Trophoblast cell (in vitro differentiated cells and primary cell): ENCODE measurements at regions not wholly inside any gene's neighbourhood (a gene's known extent, or its start where the extent isn't known, plus 50 kb on each side); places are given as distances from the start of the nearest gene placed in this dataset.
A peak's percentile ranks its signal among the peaks of the same experiment; 100 is the strongest.

Experiments used
- DNase-seq, 2 donors: peaks; one replicate each; pipeline ENCODE4 v3.0.0-alpha.2; 2016
- H2AFZ ChIP-seq: 2 replicates; pipeline ENCODE4 v1.6.1; 2013; ENCODE audit warnings: low read length, moderate library complexity, mild to moderate bottlenecking; ENCODE audit not compliant: insufficient read depth, poor library complexity
- H2AK5ac ChIP-seq: 2 replicates; pipeline ENCODE4 v1.6.1; 2013; ENCODE audit warnings: mild to moderate bottlenecking, low read length
- H2BK120ac ChIP-seq: 2 replicates; pipeline ENCODE4 v1.6.1; 2013; ENCODE audit warnings: low read length, mild to moderate bottlenecking, moderate library complexity; ENCODE audit not compliant: insufficient read depth, poor library complexity
- H2BK12ac ChIP-seq: 2 replicates; pipeline ENCODE4 v1.6.1; 2013; ENCODE audit warnings: mild to moderate bottlenecking, low read length, moderate library complexity
- H2BK5ac ChIP-seq: 2 replicates; pipeline ENCODE4 v1.6.1; 2013; ENCODE audit warnings: low read length, low read depth, moderate library complexity, mild to moderate bottlenecking; ENCODE audit not compliant: poor library complexity
- H3K14ac ChIP-seq: 2 replicates; pipeline ENCODE4 v1.6.1; 2013; ENCODE audit warnings: mild to moderate bottlenecking, low read length
- H3K18ac ChIP-seq: 2 replicates; pipeline ENCODE4 v1.6.1; 2013; ENCODE audit warnings: mild to moderate bottlenecking, low read length
- H3K23ac ChIP-seq: 2 replicates; pipeline ENCODE4 v1.6.1; 2013; ENCODE audit warnings: low read length
- H3K27ac ChIP-seq: 2 replicates; pipeline ENCODE4 v1.5.1; 2013; ENCODE audit warnings: low read depth, mild to moderate bottlenecking, inconsistent platforms, low read length, moderate library complexity
- H3K27me3 ChIP-seq: 2 replicates; pipeline ENCODE4 v1.6.1; 2013; ENCODE audit warnings: inconsistent platforms, mild to moderate bottlenecking, low read length, moderate library complexity; ENCODE audit not compliant: insufficient read depth
- H3K36me3 ChIP-seq, 2 experiments: 1 replicate in 1 of 2; 2 replicates in 1 of 2; pipeline ENCODE4 v1.6.1; 2013; ENCODE audit warnings: low read length in 2 of 2, mild to moderate bottlenecking in 2 of 2, moderate library complexity in 1 of 2; ENCODE audit not compliant: insufficient read depth in 2 of 2, control insufficient read depth in 1 of 2
- H3K4ac ChIP-seq: 2 replicates; pipeline ENCODE4 v1.6.1; 2013; ENCODE audit warnings: low read depth, mild to moderate bottlenecking, low read length, moderate library complexity
- H3K4me1 ChIP-seq, 2 experiments: 1 replicate in 1 of 2; 2 replicates in 1 of 2; pipeline ENCODE4 v1.6.1; 2013; ENCODE audit warnings: low read length in 2 of 2, mild to moderate bottlenecking in 2 of 2, moderate library complexity in 1 of 2; ENCODE audit not compliant: insufficient read depth in 2 of 2, control insufficient read depth in 1 of 2
- H3K4me2 ChIP-seq: 2 replicates; pipeline ENCODE4 v1.6.1; 2013; ENCODE audit warnings: inconsistent platforms, mild to moderate bottlenecking, low read length, moderate library complexity
- H3K4me3 ChIP-seq: 2 replicates; pipeline ENCODE4 v1.5.1; 2013; ENCODE audit warnings: mild to moderate bottlenecking, low read depth, low read length, inconsistent platforms
- H3K79me1 ChIP-seq: one replicate; pipeline ENCODE4 v1.6.1; 2013; ENCODE audit warnings: low read length
- H3K79me2 ChIP-seq: 2 replicates; pipeline ENCODE4 v1.6.1; 2013; ENCODE audit warnings: low read length, mild to moderate bottlenecking; ENCODE audit not compliant: control insufficient read depth, insufficient read depth, poor library complexity
- H3K9ac ChIP-seq: 2 replicates; pipeline ENCODE4 v1.6.1; 2013; ENCODE audit warnings: mild to moderate bottlenecking, low read length
- H3K9me3 ChIP-seq: 2 replicates; pipeline ENCODE4 v1.6.1; 2013; ENCODE audit warnings: low read depth, mild to moderate bottlenecking, control low read depth, inconsistent platforms, low read length; ENCODE audit not compliant: insufficient read depth
- H4K12ac ChIP-seq: 2 replicates; pipeline ENCODE4 v1.6.1; 2013; ENCODE audit warnings: low read depth, mild to moderate bottlenecking, low read length, moderate library complexity
- H4K8ac ChIP-seq: 2 replicates; pipeline ENCODE4 v1.6.1; 2013; ENCODE audit warnings: low read depth, mild to moderate bottlenecking, low read length, moderate library complexity
- H4K91ac ChIP-seq: one replicate; pipeline ENCODE4 v1.6.1; 2013; ENCODE audit warnings: low read depth, mild to moderate bottlenecking, low read length, moderate library complexity
- WGBS: extraction: QIAGEN DNeasy Blood & Tissue Kit; methylation state at CpG from one replicate; pipeline ENCODE4 v1.1.7; 2013; ENCODE audit warnings: missing lambda C conversion rate; ENCODE audit not compliant: insufficient read length, insufficient coverage; ENCODE audit errors: extremely low coverage; 5-methylcytosine and 5-hydroxymethylcytosine counted together

DNA sequence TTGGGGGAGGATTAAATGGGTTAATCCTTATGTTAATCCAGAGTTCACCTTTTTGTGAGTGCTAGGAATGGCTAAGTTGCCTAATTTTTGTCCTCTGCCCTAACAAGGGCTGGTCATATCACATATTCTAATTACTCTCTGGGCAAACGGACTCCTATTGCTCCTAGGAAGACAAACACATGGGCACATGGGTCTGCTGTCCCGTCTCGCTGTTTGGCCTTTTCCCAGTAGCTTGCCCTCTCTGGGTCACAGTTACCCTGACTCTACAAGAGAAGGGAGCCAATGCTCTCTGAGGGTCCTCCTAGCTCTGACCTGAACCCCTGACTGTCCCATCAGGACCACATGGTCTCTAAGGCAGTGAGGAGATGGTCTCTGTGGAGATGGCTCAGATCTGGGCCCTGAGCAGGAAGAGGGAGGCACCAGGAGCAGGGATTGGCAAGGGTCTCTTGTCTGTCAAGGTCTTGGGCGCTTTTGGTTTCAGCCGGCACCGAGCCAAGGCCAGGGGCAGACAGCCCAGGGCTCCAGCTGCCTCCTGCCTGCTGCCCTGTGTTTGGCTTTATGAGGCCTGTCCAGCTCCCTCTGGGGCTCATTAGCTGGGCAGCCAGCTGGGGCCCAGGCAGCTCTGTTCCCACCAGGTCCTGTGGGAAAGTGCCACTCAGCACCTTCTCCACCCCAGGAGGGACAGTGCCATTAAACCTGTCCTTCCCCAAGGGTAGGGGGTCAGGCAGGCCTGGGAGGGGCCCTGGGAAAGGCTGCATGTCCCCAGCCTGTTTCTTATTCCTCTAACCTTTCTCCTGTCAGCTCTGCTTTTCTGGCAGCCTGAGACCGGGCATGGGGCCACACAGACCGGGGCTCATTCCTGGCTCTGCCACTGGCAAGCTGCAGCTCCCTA, 559.9 kb downstream of the MN1 start:
- Histone ChIP-seq H4K91ac (no peak overlapping the region), H2BK12ac (peak overlapping the region; percentile 38), H3K9ac (no peak overlapping the region), H3K79me1 (peaks cover 17% of the 10 kb centered on the region), H3K4ac (no peak overlapping the region), H2BK5ac (no peak overlapping the region), H3K9me3 (no peaks in the 10 kb centered on the region), H3K36me3 (no peaks in the 10 kb centered on the region), H2AK5ac (no peak overlapping the region), H3K4me2 (no peak overlapping the region), H4K12ac (no peak overlapping the region), H4K8ac (no peak overlapping the region), H3K18ac (no peak overlapping the region), H3K79me2 (no peaks in the 10 kb centered on the region), H3K4me1 (peaks cover 22 to 24% of the 10 kb centered on the region in 2 experiments), H3K27me3 (no peaks in the 10 kb centered on the region), H2AFZ (no peak overlapping the region), H3K4me3 (no peak overlapping the region), H3K14ac (no peak overlapping the region), H3K27ac (no peak overlapping the region), H2BK120ac (no peak overlapping the region), H3K23ac (no peak overlapping the region)
- DNase-seq: no peak
- no CpG with 5 or more reads among the region's 8 CpGs for WGBS

DNA sequence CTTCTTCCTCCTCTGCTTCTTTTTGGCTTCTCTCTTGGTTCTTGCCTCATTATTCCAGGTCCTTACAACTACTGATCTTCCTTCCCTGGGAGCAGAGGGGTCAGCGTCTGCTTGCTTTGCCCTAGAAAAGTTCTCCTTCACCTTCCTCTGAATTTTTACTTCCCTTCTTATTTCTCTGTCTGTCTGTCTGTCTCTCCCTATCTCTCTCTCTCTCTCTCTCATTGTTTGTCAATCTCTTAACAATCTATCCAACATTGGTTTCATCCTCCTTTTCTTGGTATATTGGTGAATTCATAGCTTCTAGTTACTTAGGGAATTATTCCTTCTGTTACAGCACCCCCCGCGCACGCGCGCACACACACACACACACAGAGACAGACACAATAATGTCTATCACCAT, 559.1 kb downstream of the MN1 start:
- no peak overlapping the region for H3K27ac ChIP-seq
- no peaks in the 10 kb centered on the region for H3K79me2 ChIP-seq
- H3K4me2 ChIP-seq: no peak overlapping the region
- no peak overlapping the region for H3K14ac ChIP-seq
- no peaks in the 10 kb centered on the region for H3K9me3 ChIP-seq
- no peak overlapping the region for H2AFZ ChIP-seq
- no peak overlapping the region for H3K4me3 ChIP-seq
- no peak overlapping the region for H2AK5ac ChIP-seq
- no peak overlapping the region for H2BK5ac ChIP-seq
- H3K23ac ChIP-seq: no peak overlapping the region
- H3K4ac ChIP-seq: no peak overlapping the region
- peaks cover 12% of the 10 kb centered on the region for H3K79me1 ChIP-seq
- H3K27me3 ChIP-seq: no peaks in the 10 kb centered on the region
- no peak overlapping the region for H3K18ac ChIP-seq
- WGBS: no CpG with 5 or more reads among the region's 6 CpGs
- no peak overlapping the region for H4K91ac ChIP-seq
- H2BK12ac ChIP-seq: no peak overlapping the region
- H4K8ac ChIP-seq: no peak overlapping the region
- no peak overlapping the region for H3K9ac ChIP-seq
- no peak overlapping the region for H4K12ac ChIP-seq
- H3K36me3 ChIP-seq: no peaks in the 10 kb centered on the region
- H3K4me1 ChIP-seq: peaks cover 17 to 18% of the 10 kb centered on the region in 2 experiments
- DNase-seq: no peak
- H2BK120ac ChIP-seq: no peak overlapping the region

DNA sequence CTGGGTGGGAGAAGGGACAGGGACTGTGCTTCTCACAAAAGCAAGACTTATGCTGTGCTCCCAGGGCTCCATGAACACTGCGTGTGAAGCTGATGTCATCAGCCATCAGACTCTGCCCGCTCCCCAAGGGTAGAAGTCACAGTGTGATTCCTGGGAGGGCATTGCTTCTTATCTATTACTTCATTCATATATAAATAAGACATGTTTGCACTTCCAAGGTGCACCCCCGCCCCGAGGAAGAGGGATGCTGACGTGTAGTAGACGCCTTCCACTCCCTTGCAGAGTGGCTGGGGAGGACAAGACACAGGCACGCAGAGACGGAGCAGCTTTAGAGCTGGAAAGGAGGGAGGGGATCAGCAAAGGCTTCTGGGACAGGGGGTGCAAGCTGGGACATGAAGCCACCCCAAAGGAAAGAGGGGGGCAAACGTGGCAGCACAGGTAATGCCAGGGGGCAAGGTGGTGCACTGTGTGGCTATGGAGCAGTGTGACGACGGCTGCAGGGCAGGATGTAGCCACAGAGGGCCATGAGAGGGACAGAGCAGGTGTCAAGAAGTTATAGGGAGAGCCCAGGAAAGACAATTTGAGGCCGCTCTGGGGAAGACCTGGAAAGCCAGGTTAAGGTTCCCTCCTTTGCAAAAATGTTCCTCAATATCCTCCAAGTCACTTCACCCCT, 558.5 kb downstream of the MN1 start:
- no peak overlapping the region for H2BK12ac ChIP-seq
- no peak overlapping the region for H4K8ac ChIP-seq
- H3K79me2 ChIP-seq: no peaks in the 10 kb centered on the region
- no peak overlapping the region for H3K23ac ChIP-seq
- H3K18ac ChIP-seq: no peak overlapping the region
- no peak overlapping the region for H3K4me3 ChIP-seq
- H2BK120ac ChIP-seq: no peak overlapping the region
- H3K9me3 ChIP-seq: no peaks in the 10 kb centered on the region
- H2AFZ ChIP-seq: no peak overlapping the region
- no peak overlapping the region for H2AK5ac ChIP-seq
- no peaks in the 10 kb centered on the region for H3K27me3 ChIP-seq
- no peak overlapping the region for H3K9ac ChIP-seq
- H3K4ac ChIP-seq: no peak overlapping the region
- no peak overlapping the region for H2BK5ac ChIP-seq
- no peak overlapping the region for H3K14ac ChIP-seq
- no peak overlapping the region for H3K4me2 ChIP-seq
- DNase-seq: no peak
- peaks cover 11% of the 10 kb centered on the region for H3K79me1 ChIP-seq
- no peak overlapping the region for H4K91ac ChIP-seq
- no CpG with 5 or more reads among the region's 12 CpGs for WGBS
- no peak overlapping the region for H4K12ac ChIP-seq
- no peak overlapping the region for H3K27ac ChIP-seq
- no peaks in the 10 kb centered on the region for H3K36me3 ChIP-seq
- H3K4me1 ChIP-seq: peaks cover 14 to 16% of the 10 kb centered on the region in 2 experiments

DNA sequence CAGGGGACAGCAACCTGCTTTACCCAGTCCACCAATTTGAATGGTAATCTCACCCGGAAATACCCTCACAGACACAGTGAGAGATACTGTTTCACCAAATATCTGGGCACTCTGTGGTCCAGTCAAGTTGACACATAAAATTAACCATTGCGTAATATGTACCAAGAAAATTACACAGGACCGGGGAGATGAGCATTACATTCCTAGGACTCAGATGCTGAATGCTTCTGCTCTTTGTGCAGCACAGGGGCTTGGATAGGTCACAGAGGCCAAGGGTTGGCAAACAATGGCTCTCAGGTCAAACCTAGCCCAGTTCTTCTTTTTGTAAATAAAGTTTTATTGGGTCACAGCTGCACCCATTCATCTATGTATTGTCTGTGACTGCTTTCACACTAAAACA, 557.2 kb downstream of the MN1 start:
- H3K4ac ChIP-seq: no peak overlapping the region
- H4K12ac ChIP-seq: no peak overlapping the region
- H4K91ac ChIP-seq: no peak overlapping the region
- no peaks in the 10 kb centered on the region for H3K79me2 ChIP-seq
- H2AFZ ChIP-seq: no peak overlapping the region
- peaks cover 7% of the 10 kb centered on the region for H3K79me1 ChIP-seq
- H3K4me2 ChIP-seq: no peak overlapping the region
- H4K8ac ChIP-seq: no peak overlapping the region
- H3K4me3 ChIP-seq: no peak overlapping the region
- no peak overlapping the region for H3K23ac ChIP-seq
- H3K14ac ChIP-seq: no peak overlapping the region
- H3K36me3 ChIP-seq: no peaks in the 10 kb centered on the region
- H2BK12ac ChIP-seq: no peak overlapping the region
- no peak overlapping the region for H2BK120ac ChIP-seq
- peaks cover 9 to 11% of the 10 kb centered on the region in 2 experiments for H3K4me1 ChIP-seq
- H3K27ac ChIP-seq: no peak overlapping the region
- no CpG with 5 or more reads among the region's 3 CpGs for WGBS
- H2BK5ac ChIP-seq: no peak overlapping the region
- no peaks in the 10 kb centered on the region for H3K27me3 ChIP-seq
- H2AK5ac ChIP-seq: no peak overlapping the region
- no peak overlapping the region for H3K18ac ChIP-seq
- DNase-seq: no peak
- H3K9ac ChIP-seq: no peak overlapping the region
- no peaks in the 10 kb centered on the region for H3K9me3 ChIP-seq
